ENCODE measurements at regions not wholly inside any gene's neighbourhood (a gene's known extent, or its start where the extent isn't known, plus 50 kb on each side); places are given as distances from the start of the nearest gene placed in this dataset.
"Not testable (repeated sequence)": the region's sequence is repeated elsewhere in the genome, so short reads cannot be mapped to it uniquely, and the experiment has no call there.

DNA sequence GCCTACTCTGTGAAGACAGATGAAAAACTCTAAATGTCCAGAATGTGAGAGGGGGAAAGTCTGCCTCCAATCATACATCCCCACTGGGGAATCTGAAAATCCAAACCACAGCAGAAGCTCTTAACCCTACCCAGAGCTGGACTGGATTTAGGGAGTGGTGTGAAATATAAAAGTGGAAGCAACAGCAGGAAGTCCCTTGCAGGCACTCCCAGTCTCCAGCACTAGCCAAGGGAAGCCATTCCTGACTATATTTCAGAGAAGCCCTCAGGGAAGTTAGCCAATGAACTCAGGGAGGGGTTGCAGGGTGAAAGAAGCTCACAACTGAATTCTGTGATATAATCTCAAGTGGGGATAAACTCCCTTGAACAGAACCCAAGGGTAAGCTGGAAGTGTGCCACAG, 51.5 kb downstream of the CRPPA start:
- H3K27me3 ChIP-seq (ENCODE audit: control insufficient read depth, insufficient read depth, low read length), result no peaks in the 10 kb centered on the region
- H3K9ac ChIP-seq (ENCODE audit: low read length in 3 of 3), result no peak overlapping the region
- no peak for TF ChIP-seq CTCF (IDR thresholded peaks at IDR 0.05; ENCODE audit: borderline replicate concordance, extremely low read depth, insufficient read depth)
- peaks cover 0 to 8% (median 0%) of the 10 kb centered on the region in 3 donors for H3K9me3 ChIP-seq (ENCODE audit: control insufficient read depth in 2 of 3, insufficient read depth in 1 of 3, low read length in 3 of 3)
- no peak overlapping the region for H3K4me3 ChIP-seq (ENCODE audit: low read length in 3 of 3)
- H3K36me3 ChIP-seq (ENCODE audit: control insufficient read depth in 2 of 3, insufficient read depth in 3 of 3, low read length in 3 of 3), result no peaks in the 10 kb centered on the region
- FAIRE-seq (no peak), DNase-seq (no peak)
- H3K4me1 ChIP-seq (ENCODE audit: control insufficient read depth in 2 of 3, insufficient read depth in 2 of 3, low read depth in 1 of 3, low read length in 3 of 3), result peaks cover 0 to 8% (median 0%) of the 10 kb centered on the region in 3 donors
- intact Hi-C loops (cut with DNase I), result no loop called here
- H3K27ac ChIP-seq (ENCODE audit: low read depth in 2 of 2, low read length in 2 of 2), result peak overlapping the region; percentile 7 to 66

GRCh38 chr7:16369309-16369708, 52.0 kb downstream of the CRPPA start:
- peak overlapping the region; percentile 7 to 66 for H3K27ac ChIP-seq (ENCODE audit: low read depth in 2 of 2, low read length in 2 of 2)
- H3K36me3 ChIP-seq (ENCODE audit: control insufficient read depth in 2 of 3, insufficient read depth in 3 of 3, low read length in 3 of 3); intact Hi-C loops (cut with DNase I); DNase-seq; H3K9ac ChIP-seq (ENCODE audit: low read length in 3 of 3); H3K4me3 ChIP-seq (ENCODE audit: low read length in 3 of 3); FAIRE-seq; H3K27me3 ChIP-seq (ENCODE audit: control insufficient read depth, insufficient read depth, low read length); H3K4me1 ChIP-seq (ENCODE audit: control insufficient read depth in 2 of 3, insufficient read depth in 2 of 3, low read depth in 1 of 3, low read length in 3 of 3); H3K9me3 ChIP-seq (ENCODE audit: control insufficient read depth in 2 of 3, insufficient read depth in 1 of 3, low read length in 3 of 3): not testable (repeated sequence)

DNA sequence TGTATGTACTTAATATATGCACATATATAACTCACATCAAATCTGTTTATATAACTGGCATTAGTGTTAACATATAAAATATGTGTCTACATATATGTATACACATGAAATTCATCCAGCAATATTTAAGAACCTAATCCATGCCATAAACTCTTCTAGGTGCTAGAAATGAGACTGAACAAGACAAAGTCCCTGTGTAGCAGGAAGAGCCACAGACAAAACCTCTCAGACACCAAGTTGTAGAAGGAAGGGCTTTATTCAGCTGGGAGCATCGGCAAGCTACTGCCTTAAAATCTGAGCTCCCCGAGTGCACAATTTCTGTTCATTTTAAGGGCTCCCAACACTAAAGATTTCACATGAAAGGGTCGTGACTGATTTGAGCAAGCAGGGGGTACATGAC, 52.5 kb downstream of the CRPPA start:
- TF ChIP-seq CTCF (IDR thresholded peaks at IDR 0.05; ENCODE audit: borderline replicate concordance, extremely low read depth, insufficient read depth), result no peak
- Histone ChIP-seq H3K9me3 (ENCODE audit: control insufficient read depth in 2 of 3, insufficient read depth in 1 of 3, low read length in 3 of 3) (peaks cover 0 to 8% (median 0%) of the 10 kb centered on the region in 3 donors), H3K27me3 (ENCODE audit: control insufficient read depth, insufficient read depth, low read length) (no peaks in the 10 kb centered on the region), H3K9ac (ENCODE audit: low read length in 3 of 3) (no peak overlapping the region), H3K4me3 (ENCODE audit: low read length in 3 of 3) (no peak overlapping the region), H3K36me3 (ENCODE audit: control insufficient read depth in 2 of 3, insufficient read depth in 3 of 3, low read length in 3 of 3) (no peaks in the 10 kb centered on the region), H3K4me1 (ENCODE audit: control insufficient read depth in 2 of 3, insufficient read depth in 2 of 3, low read depth in 1 of 3, low read length in 3 of 3) (peaks cover 0 to 8% (median 0%) of the 10 kb centered on the region in 3 donors), H3K27ac (ENCODE audit: low read depth in 2 of 2, low read length in 2 of 2) (no peak overlapping the region)
- no peak for FAIRE-seq
- intact Hi-C loops (cut with DNase I), result no loop called here
- no peak for DNase-seq

- Histone ChIP-seq H3K36me3 (ENCODE audit: control insufficient read depth in 2 of 3, insufficient read depth in 3 of 3, low read length in 3 of 3) (no peaks in the 10 kb centered on the region), H3K4me3 (ENCODE audit: low read length in 3 of 3) (no peak overlapping the region), H3K4me1 (ENCODE audit: control insufficient read depth in 2 of 3, insufficient read depth in 2 of 3, low read depth in 1 of 3, low read length in 3 of 3) (peaks cover 0 to 8% (median 0%) of the 10 kb centered on the region in 3 donors), H3K9me3 (ENCODE audit: control insufficient read depth in 2 of 3, insufficient read depth in 1 of 3, low read length in 3 of 3) (peaks cover 0 to 8% (median 0%) of the 10 kb centered on the region in 3 donors), H3K27me3 (ENCODE audit: control insufficient read depth, insufficient read depth, low read length) (no peaks in the 10 kb centered on the region), H3K27ac (ENCODE audit: low read depth in 2 of 2, low read length in 2 of 2) (no peak overlapping the region), H3K9ac (ENCODE audit: low read length in 3 of 3) (no peak overlapping the region)
- no peak for FAIRE-seq
- DNase-seq, result no peak
- no peak for TF ChIP-seq CTCF (IDR thresholded peaks at IDR 0.05; ENCODE audit: borderline replicate concordance, extremely low read depth, insufficient read depth)
- intact Hi-C loops (cut with DNase I), result no loop called here
Measured at GRCh38 chr7:16367115-16367514, 54.2 kb downstream of the CRPPA start.

All from kidney (tissue), 13 donors.